MV-4-11 (cell line): ENCODE measurements at regions not wholly inside any gene's neighbourhood (a gene's known extent, or its start where the extent isn't known, plus 50 kb on each side); places are given as distances from the start of the nearest gene placed in this dataset.
"Not testable (repeated sequence)": the region's sequence is repeated elsewhere in the genome, so short reads cannot be mapped to it uniquely, and the experiment has no call there.

Experiments used
- DNase-seq: peaks from one replicate; lab custom pipeline; 2025; lab: John Stamatoyannopoulos, UW

DNA sequence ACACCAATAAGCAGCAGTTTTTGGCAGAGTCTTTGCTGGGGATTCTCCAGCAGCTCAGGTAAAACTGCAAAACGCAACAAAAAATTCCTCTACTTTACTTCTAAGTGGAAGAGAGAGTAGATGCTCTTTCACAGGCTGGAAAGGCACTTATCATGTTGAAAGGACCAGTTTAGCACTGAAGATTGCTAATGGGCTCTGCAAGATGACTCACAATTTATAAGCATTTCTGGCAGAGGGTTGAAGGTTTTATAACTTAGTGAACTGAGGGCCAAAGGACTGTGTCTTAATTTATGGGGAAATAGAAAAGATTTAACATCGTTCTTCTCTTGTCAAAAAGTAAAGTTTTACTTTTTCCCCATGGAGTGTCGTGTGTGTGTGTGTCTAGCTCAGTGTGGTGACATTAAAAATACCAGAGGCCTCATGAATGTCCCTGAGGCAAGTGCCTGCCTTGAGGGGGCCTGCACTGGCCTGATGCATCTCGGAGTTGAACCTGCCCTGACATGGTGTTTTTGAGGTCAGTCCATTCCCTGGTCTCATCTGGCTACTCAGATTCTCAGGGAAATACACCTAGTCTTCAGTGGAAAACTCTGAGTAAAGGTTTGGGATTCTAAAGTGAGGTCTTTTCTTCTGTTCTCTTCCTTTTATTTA lies 1092.0 kb downstream of the NAALADL2 start:
- no peak for DNase-seq

DNA sequence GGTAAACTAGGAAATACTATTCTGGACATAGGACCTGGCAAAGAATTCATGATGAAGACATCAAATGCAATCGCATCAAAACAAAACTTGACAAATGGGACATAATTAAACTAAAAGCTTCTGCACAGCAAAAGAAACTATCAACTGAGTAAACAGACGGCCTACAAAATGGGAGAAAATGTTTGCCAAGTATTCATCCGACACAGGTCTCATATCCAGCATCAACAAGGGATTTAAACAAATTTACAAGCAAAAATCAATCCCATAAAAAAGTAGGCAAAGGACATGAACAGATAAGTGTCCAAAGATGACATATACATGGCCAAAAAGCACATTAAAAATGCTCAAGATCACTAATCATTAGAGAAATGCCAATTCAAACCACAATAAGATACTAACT lies 1088.9 kb downstream of the NAALADL2 start:
- DNase-seq = no peak

GRCh38 chr3:175941352-175941751 lies 1082.2 kb downstream of the NAALADL2 start:
- DNase-seq = peak; percentile 23

- peak; percentile 43 for DNase-seq
These were observed 1081.7 kb downstream of the NAALADL2 start for GRCh38 chr3:175940881-175941280.

- DNase-seq = no peak
These were observed 1081.1 kb downstream of the NAALADL2 start for GRCh38 chr3:175940243-175940642.

DNA sequence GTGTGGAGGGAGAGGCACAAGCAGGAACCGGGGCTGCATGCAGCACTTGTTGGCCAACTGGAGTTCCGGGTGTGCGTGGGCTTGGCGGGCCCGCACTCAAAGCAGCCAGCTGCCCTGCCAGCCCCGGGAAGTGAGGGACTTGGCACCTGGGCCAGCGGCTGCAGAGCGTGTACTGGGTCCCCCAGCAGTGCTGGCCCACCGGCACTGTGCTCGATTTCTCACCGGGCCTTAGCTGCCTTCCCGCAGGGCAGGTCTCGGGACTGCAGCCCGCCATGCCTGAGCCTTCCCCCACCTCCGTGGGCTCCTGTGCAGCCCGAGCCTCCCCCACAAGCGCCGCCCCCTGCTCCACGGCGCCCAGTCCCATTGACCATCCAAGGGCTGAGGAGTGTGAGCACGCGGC lies 1078.2 kb downstream of the NAALADL2 start:
- DNase-seq = not testable (repeated sequence)

GRCh38 chr3:175932586-175932985 lies 1073.5 kb downstream of the NAALADL2 start:
- DNase-seq = no peak

DNA sequence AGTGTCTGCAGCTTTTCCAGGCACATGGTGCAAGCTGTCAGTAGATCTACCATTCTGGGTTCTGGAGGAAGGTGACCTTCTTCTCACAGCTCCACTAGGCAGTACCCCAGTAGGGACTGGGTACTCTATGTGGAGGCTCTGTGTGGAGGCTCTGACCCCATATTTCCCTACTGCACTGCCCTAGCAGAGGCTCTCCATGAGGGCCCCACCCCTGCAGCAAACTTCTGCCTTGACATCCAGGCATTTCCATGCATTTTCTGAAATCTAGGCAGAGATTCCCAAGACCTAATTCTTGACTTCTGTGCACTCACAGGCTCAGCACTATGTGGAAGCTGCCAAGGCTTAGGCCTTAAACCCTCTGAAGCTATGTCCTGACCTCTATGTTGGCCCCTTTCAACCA lies 1060.0 kb downstream of the NAALADL2 start:
- DNase-seq = no peak

DNA sequence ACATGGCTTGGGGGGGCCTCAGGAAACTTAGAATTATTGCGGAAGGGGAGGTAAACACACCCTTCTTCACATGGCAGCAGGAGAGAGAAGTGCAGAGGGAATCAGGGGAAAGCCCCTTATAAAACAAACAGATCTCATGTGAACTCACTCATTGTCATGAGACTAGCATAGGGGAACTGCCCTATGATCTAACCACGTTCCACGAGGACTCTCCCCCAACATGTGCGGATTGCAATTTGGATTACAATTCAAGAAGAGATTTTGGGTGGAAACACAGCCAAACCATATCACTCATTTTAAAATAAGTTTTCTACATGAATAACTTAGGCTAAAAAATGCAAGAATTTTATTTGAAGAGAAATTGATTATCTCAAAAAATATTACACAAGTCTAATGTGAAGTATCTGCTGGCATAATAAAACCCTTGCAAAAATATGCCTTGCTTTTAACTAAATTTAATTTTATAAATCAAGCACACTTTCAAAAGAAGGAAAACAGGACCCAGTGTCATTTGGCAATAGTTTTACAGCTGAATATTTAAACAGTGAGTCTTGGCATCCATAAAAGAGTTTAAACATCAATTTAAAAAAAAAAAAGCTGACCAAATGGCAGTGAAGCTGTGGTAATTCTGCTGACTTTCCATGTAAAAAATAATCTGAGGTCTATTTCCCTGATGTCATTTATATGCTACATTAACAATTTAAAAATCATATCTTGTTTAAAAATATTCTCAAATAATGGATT lies 1057.2 kb downstream of the NAALADL2 start:
- no peak for DNase-seq

GRCh38 chr3:175914785-175915184 lies 1055.7 kb downstream of the NAALADL2 start:
- DNase-seq = peak; percentile 55

DNA sequence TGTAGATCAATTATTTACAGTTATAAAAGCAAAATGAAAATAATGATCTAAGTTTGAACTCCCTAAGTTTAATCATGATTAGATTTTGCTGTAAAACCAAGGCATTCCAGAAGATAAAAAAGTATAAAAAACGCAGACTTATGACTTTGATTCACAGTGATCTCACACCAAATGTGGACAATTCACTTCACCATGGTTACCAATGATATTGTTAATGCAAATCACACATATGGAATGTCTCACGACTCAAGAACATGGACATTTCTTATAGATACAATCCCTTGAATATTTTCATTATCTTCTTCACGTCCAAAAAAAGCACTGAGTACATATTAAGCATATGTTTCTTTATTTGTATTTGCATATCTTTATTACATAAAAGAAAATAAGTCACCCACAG lies 1054.2 kb downstream of the NAALADL2 start:
- DNase-seq = no peak

GRCh38 chr3:175911937-175912336 lies 1052.8 kb downstream of the NAALADL2 start:
- no peak for DNase-seq

DNA sequence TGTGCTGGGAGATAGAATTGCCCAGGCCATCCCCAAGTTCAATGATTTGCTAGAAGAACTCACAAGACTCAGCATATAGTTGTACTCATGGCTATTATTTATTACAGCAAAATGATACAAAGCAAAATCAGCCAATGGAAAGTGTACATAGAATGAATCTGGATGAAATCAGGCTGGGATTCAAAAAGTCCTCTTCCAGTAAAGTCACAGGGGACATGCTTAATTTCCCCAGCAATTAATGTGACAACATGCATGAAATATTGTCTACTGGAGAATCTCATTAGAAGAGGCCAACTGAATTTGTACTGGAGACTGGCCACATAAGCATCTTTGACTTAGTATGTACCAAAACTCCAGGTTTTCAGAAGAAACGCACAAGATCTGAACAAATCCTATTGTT lies 1043.1 kb downstream of the NAALADL2 start:
- DNase-seq = no peak

DNA sequence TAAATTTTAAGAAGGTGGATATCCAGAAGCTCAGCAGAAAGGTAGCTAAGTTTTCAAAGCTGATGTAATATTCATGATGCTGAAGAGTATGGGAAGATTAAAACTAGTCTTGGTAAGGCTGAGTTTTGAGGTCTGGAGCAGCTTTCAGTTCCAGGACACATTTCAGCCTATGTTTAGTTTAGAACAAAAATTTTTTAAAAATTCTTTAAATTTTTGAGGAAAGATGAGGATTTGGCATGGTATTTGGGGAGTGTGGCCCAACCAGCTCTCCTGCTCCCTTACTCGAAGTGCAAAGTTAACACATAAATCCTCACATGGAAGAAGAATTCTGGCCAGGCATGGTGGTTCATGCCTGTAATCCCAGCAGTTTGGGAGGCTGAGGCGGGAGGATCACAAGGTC lies 1039.1 kb downstream of the NAALADL2 start:
- no peak for DNase-seq

DNA sequence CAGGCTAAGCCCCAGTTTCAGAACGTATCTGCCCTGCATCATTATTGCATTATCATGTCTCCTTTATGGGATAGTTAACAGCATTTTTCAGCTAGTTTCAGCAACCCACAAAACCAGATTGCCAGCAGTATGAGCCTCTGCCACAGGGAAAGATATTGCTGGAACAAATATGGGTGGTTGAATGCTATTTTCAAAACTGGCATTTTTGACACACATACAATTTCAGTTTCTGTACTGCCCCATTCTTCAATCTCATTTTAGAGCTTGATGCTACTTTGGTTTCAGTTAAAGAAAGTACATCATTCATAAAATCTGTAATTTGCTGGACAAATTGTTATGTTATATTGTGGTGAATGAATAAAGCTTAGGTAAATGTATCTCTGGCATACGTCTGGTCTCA lies 1037.5 kb downstream of the NAALADL2 start:
- no peak for DNase-seq

- DNase-seq = no peak
These were observed 1036.6 kb downstream of the NAALADL2 start for GRCh38 chr3:175895731-175896130.

GRCh38 chr3:175893566-175893965 lies 1034.4 kb downstream of the NAALADL2 start:
- DNase-seq = no peak

GRCh38 chr3:175890066-175890465 lies 1030.9 kb downstream of the NAALADL2 start:
- no peak for DNase-seq

GRCh38 chr3:175885231-175885766 lies 1026.2 kb downstream of the NAALADL2 start:
- no peak for DNase-seq

GRCh38 chr3:175879417-175879816 lies 1020.3 kb downstream of the NAALADL2 start:
- DNase-seq = no peak

- no peak for DNase-seq
These were observed 1010.3 kb downstream of the NAALADL2 start for GRCh38 chr3:175869404-175869803.

- DNase-seq = no peak
These were observed 1009.5 kb downstream of the NAALADL2 start for GRCh38 chr3:175868626-175869025.

DNA sequence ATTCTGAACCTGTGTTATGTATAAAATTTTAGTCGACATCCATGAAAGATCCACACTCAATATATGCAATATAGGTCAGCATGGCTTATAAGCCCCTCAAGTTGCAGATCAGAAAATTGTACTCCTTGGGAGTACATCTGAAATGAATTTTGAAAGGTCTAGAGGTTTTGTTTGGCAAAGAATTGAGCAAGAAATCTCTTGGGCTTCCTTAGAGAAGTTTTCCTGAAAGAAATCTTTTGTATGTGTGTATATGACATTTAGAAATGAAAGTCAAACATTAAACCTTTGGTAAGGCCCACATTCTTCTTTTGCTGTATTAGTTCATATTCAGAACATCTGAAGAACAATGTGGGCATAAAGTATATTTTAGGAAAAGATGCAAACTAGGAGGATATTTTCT lies 1006.6 kb downstream of the NAALADL2 start:
- DNase-seq = no peak

DNA sequence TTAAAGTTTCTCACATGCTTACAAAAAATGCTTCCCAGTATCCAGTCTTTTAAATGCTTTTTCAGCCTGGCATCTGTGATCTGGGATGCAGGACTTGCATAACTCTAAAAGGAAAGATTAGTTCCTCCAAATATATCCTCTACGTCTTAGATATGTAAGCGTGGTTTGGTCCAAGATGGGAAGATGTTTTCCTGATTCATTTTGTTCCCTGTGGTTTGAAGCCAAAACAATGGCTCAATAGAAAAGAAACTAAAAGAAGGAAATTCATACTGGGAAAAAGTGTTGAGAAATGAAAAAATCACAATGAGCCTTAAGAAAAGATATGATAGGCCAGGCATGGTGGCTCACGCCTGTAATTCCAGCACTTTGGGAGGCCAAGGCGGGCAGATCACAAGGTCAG lies 1002.8 kb downstream of the NAALADL2 start:
- no peak for DNase-seq
